ENCODE measurements at regions not wholly inside any gene's neighbourhood (a gene's known extent, or its start where the extent isn't known, plus 50 kb on each side); places are given as distances from the start of the nearest gene placed in this dataset.

GRCh38 chr1:194309697-194310096, 1123.3 kb upstream of the B3GALT2 start:
- H3K27me3 ChIP-seq (ENCODE audit: insufficient read depth, low read length), result no peaks in the 10 kb centered on the region
- H3K36me3 ChIP-seq (ENCODE audit: insufficient read depth, low read length), result no peaks in the 10 kb centered on the region
- H4K20me1 ChIP-seq (ENCODE audit: insufficient read depth, low read length), result no peaks in the 10 kb centered on the region
- H3K79me2 ChIP-seq (ENCODE audit: insufficient read depth, low read length), result no peaks in the 10 kb centered on the region
- H3K4me1 ChIP-seq (ENCODE audit: insufficient read depth, low read length, severe bottlenecking), result peaks cover 5% of the 10 kb centered on the region
- no peak overlapping the region for H3K4me2 ChIP-seq (ENCODE audit: low read length)
- no peak overlapping the region for H3K27ac ChIP-seq (ENCODE audit: low read depth, low read length, poor library complexity, severe bottlenecking)
- H3K9me3 ChIP-seq (ENCODE audit: low read length), result no peaks in the 10 kb centered on the region
- no peak overlapping the region for H3K4me3 ChIP-seq (ENCODE audit: low read depth, low read length, poor library complexity, severe bottlenecking)
- TF ChIP-seq EZH2 (IDR thresholded peaks at IDR 0.05; ENCODE audit: borderline replicate concordance, low read length) (no peak), CTCF (IDR thresholded peaks at IDR 0.05; ENCODE audit: low read length) (no peak)
- no peaks in the 10 kb centered on the region for H3K9me2 ChIP-seq (ENCODE audit: low read depth, low read length)
- no peaks in the 10 kb centered on the region for H3F3A ChIP-seq (ENCODE audit: insufficient read depth, low read length)
- H2AFZ ChIP-seq (ENCODE audit: low read length), result no peak overlapping the region
- H3K9ac ChIP-seq (ENCODE audit: low read length), result no peak overlapping the region

- no peaks in the 10 kb centered on the region for H4K20me1 ChIP-seq (ENCODE audit: insufficient read depth, low read length)
- H3K9ac ChIP-seq (ENCODE audit: low read length), result no peak overlapping the region
- H3F3A ChIP-seq (ENCODE audit: insufficient read depth, low read length), result no peaks in the 10 kb centered on the region
- H3K9me2 ChIP-seq (ENCODE audit: low read depth, low read length), result no peaks in the 10 kb centered on the region
- no peak overlapping the region for H3K27ac ChIP-seq (ENCODE audit: low read depth, low read length, poor library complexity, severe bottlenecking)
- no peak overlapping the region for H2AFZ ChIP-seq (ENCODE audit: low read length)
- H3K4me3 ChIP-seq (ENCODE audit: low read depth, low read length, poor library complexity, severe bottlenecking), result no peak overlapping the region
- no peaks in the 10 kb centered on the region for H3K36me3 ChIP-seq (ENCODE audit: insufficient read depth, low read length)
- no peaks in the 10 kb centered on the region for H3K27me3 ChIP-seq (ENCODE audit: insufficient read depth, low read length)
- H3K79me2 ChIP-seq (ENCODE audit: insufficient read depth, low read length), result no peaks in the 10 kb centered on the region
- H3K4me2 ChIP-seq (ENCODE audit: low read length), result no peak overlapping the region
- TF ChIP-seq CTCF (IDR thresholded peaks at IDR 0.05; ENCODE audit: low read length) (no peak), EZH2 (IDR thresholded peaks at IDR 0.05; ENCODE audit: borderline replicate concordance, low read length) (no peak)
- peaks cover 5% of the 10 kb centered on the region for H3K4me1 ChIP-seq (ENCODE audit: insufficient read depth, low read length, severe bottlenecking)
- H3K9me3 ChIP-seq (ENCODE audit: low read length), result no peaks in the 10 kb centered on the region
These were observed 1122.9 kb upstream of the B3GALT2 start for GRCh38 chr1:194309269-194309668.

- TF ChIP-seq CTCF (IDR thresholded peaks at IDR 0.05; ENCODE audit: low read length) (no peak), EZH2 (IDR thresholded peaks at IDR 0.05; ENCODE audit: borderline replicate concordance, low read length) (no peak)
- no peak overlapping the region for H3K4me2 ChIP-seq (ENCODE audit: low read length)
- no peaks in the 10 kb centered on the region for H3K36me3 ChIP-seq (ENCODE audit: insufficient read depth, low read length)
- no peaks in the 10 kb centered on the region for H3K27me3 ChIP-seq (ENCODE audit: insufficient read depth, low read length)
- H3K9me2 ChIP-seq (ENCODE audit: low read depth, low read length), result no peaks in the 10 kb centered on the region
- H3K4me3 ChIP-seq (ENCODE audit: low read depth, low read length, poor library complexity, severe bottlenecking), result no peak overlapping the region
- H3K27ac ChIP-seq (ENCODE audit: low read depth, low read length, poor library complexity, severe bottlenecking), result no peak overlapping the region
- no peak overlapping the region for H2AFZ ChIP-seq (ENCODE audit: low read length)
- H3K9ac ChIP-seq (ENCODE audit: low read length), result no peak overlapping the region
- H3F3A ChIP-seq (ENCODE audit: insufficient read depth, low read length), result no peaks in the 10 kb centered on the region
- H3K9me3 ChIP-seq (ENCODE audit: low read length), result no peaks in the 10 kb centered on the region; the same call in 1 of the 2 replicates
- H4K20me1 ChIP-seq (ENCODE audit: insufficient read depth, low read length), result no peaks in the 10 kb centered on the region
- no peaks in the 10 kb centered on the region for H3K79me2 ChIP-seq (ENCODE audit: insufficient read depth, low read length)
- no peaks in the 10 kb centered on the region for H3K4me1 ChIP-seq (ENCODE audit: insufficient read depth, low read length, severe bottlenecking)
These were observed 1114.4 kb upstream of the B3GALT2 start for GRCh38 chr1:194300776-194301175.
